Nephron (organoid): ENCODE measurements at regions not wholly inside any gene's neighbourhood (a gene's known extent, or its start where the extent isn't known, plus 50 kb on each side); places are given as distances from the start of the nearest gene placed in this dataset.

Experiments
- H3K27ac Mint-ChIP-seq, 3 experiments: 2 replicates each; pipeline ENCODE4 v1.8.0; 2020; ENCODE audit warnings: mixed read lengths in 3 of 3, mild to moderate bottlenecking in 2 of 3, moderate library complexity in 1 of 3
- H3K27me3 Mint-ChIP-seq: 2 replicates; pipeline ENCODE4 v1.8.0; 2021; ENCODE audit warnings: low read depth, mild to moderate bottlenecking, moderate library complexity, mixed read lengths
- H3K36me3 Mint-ChIP-seq: 2 replicates; pipeline ENCODE4 v1.8.0; 2020; ENCODE audit warnings: low read depth, mixed read lengths
- H3K4me1 Mint-ChIP-seq: 2 replicates; pipeline ENCODE4 v1.8.0; 2020; ENCODE audit warnings: mixed read lengths
- H3K4me3 Mint-ChIP-seq, 3 experiments: 2 replicates each; pipeline ENCODE4 v1.8.0; 2020; ENCODE audit warnings: mild to moderate bottlenecking in 3 of 3, mixed read lengths in 3 of 3, moderate library complexity in 2 of 3
- H3K9me3 Mint-ChIP-seq: 2 replicates; pipeline ENCODE4 v1.8.0; 2020; ENCODE audit warnings: mixed read lengths
- TF ChIP-seq, protein P1 (sequence below), 3 experiments: fragments of 200-600 bp; sonication (generic); IDR thresholded peaks; one replicate each; pipeline ENCODE4 v1.5.0; 2021; ENCODE audit warnings: antibody characterized with exemption in 3 of 3; ENCODE audit not compliant: unreplicated experiment in 3 of 3

DNA sequence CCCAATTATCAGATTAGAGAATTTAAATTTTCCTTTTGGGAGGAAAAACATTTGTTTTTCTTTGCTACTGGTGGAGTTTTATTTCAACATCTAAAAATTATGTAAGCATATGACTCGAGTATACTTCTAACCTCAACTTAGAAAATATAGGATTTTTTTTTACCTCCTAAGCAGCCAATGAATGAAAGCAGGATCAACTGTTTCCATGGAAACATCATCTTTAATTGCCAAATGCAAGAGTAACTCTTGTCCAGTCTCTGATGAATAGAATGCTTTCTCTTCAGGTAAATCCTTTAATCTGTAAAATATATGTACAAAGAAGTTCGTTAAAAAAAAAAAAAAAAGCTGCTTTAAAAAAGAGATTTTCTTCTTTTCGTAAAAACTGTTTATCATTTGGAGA lies 93.6 kb downstream of the CNTN3 start:
- H3K4me3 Mint-ChIP-seq = no peak overlapping the region

DNA sequence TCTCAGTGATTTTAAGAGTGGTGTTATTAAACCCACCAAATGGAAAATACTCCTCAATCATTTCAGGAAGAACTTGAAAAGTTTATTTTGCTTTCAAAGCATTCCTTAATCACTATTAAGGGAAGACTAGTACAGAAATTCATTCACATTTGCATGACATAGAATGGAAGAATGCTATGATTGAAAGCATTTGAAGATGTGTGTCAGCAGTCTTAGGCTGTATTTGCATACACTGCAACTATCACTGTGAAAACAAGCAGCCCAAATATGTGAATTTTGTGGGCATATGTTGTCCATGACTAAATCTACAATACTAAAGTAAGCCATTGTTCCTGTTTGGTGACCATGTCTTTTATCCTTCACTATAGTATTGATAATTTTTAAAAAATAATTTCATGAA lies 95.8 kb downstream of the CNTN3 start:
- Mint-ChIP-seq H3K36me3 (no peaks in the 10 kb centered on the region), H3K27ac (no peak overlapping the region), H3K9me3 (no peaks in the 10 kb centered on the region), H3K4me1 (no peaks in the 10 kb centered on the region), H3K27me3 (no peaks in the 10 kb centered on the region), H3K4me3 (no peak overlapping the region)
- TF ChIP-seq, protein P1, sequence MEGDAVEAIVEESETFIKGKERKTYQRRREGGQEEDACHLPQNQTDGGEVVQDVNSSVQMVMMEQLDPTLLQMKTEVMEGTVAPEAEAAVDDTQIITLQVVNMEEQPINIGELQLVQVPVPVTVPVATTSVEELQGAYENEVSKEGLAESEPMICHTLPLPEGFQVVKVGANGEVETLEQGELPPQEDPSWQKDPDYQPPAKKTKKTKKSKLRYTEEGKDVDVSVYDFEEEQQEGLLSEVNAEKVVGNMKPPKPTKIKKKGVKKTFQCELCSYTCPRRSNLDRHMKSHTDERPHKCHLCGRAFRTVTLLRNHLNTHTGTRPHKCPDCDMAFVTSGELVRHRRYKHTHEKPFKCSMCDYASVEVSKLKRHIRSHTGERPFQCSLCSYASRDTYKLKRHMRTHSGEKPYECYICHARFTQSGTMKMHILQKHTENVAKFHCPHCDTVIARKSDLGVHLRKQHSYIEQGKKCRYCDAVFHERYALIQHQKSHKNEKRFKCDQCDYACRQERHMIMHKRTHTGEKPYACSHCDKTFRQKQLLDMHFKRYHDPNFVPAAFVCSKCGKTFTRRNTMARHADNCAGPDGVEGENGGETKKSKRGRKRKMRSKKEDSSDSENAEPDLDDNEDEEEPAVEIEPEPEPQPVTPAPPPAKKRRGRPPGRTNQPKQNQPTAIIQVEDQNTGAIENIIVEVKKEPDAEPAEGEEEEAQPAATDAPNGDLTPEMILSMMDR (IDR thresholded peaks at IDR 0.05; ENCODE audit: unreplicated experiment in 3 of 3) = no peak

More for the DNA sequence above, 93.6 kb downstream of the CNTN3 start:
- H3K4me1 Mint-ChIP-seq = no peaks in the 10 kb centered on the region
- no peak overlapping the region for H3K27ac Mint-ChIP-seq
- no peaks in the 10 kb centered on the region for H3K9me3 Mint-ChIP-seq
- no peaks in the 10 kb centered on the region for H3K36me3 Mint-ChIP-seq
- H3K27me3 Mint-ChIP-seq = no peaks in the 10 kb centered on the region
- TF ChIP-seq, protein P1 (IDR thresholded peaks at IDR 0.05; ENCODE audit: unreplicated experiment in 3 of 3) = no peak

DNA sequence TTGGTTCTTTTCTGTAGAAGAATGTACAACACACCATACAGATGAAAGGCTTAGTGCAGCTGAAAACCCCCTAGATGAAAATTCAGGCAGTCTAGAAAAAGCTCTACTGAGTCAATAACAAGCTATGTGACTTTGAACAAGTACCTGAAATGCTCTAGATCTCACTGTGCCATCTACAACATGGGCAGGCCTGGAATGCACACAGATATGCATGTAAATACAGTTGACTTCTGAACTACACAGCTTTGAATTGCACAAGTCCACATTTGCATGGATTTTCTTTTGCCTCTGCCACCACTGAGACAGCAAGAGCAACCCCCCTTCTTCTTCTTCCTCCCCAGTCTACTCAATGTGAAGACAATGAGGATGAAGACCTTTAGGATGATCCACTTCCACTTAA lies 98.4 kb downstream of the CNTN3 start:
- TF ChIP-seq, protein P1 (IDR thresholded peaks at IDR 0.05; ENCODE audit: unreplicated experiment in 3 of 3) = no peak
- Mint-ChIP-seq H3K27ac (no peak overlapping the region), H3K27me3 (no peaks in the 10 kb centered on the region), H3K4me3 (no peak overlapping the region), H3K36me3 (no peaks in the 10 kb centered on the region), H3K4me1 (no peaks in the 10 kb centered on the region), H3K9me3 (no peaks in the 10 kb centered on the region)

DNA sequence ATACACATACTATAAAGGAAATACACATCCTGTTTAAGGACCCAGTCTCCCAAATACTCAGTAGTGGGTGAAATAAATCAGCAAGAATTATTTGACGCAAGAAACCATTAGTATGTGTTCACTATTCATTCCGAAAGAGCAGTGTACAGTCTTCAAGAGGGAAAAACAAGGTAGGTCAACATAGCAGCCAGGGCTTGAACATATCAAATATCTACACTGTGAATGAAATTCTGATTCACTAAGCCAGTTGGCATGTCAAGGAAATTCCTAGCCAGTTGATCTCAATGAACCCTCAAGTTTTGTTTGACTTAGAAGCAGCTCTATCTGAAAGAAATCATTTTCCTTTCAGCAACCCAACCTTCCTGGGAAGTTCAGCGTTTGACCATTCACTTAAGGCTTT lies 99.0 kb downstream of the CNTN3 start:
- TF ChIP-seq, protein P1 (IDR thresholded peaks at IDR 0.05; ENCODE audit: unreplicated experiment in 3 of 3) = no peak
- H3K27me3 Mint-ChIP-seq = no peaks in the 10 kb centered on the region
- H3K36me3 Mint-ChIP-seq = no peaks in the 10 kb centered on the region
- no peaks in the 10 kb centered on the region for H3K4me1 Mint-ChIP-seq
- no peaks in the 10 kb centered on the region for H3K9me3 Mint-ChIP-seq
- no peak overlapping the region for H3K27ac Mint-ChIP-seq
- no peak overlapping the region for H3K4me3 Mint-ChIP-seq

DNA sequence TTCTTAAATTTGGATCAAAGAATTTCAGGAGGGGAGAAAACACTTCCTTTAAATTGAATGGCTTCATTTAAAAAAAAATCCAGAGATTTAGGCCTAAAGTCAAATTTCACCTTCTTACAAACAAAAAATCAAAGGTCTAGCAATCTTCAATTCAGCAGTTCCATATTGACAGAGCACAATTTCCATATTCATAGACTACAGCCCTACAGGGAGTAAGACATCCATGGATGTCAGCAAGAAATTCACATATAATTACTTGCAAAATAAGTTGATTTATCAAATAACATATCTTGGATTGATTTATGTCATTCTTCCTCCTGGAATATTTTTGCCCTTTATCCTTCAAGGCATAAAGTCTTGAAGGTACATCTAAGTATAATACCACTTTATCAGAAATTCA lies 103.4 kb downstream of the CNTN3 start:
- peaks cover 8% of the 10 kb centered on the region for H3K4me1 Mint-ChIP-seq
- H3K9me3 Mint-ChIP-seq = no peaks in the 10 kb centered on the region
- H3K27ac Mint-ChIP-seq = no peak overlapping the region
- H3K27me3 Mint-ChIP-seq = peaks cover 3% of the 10 kb centered on the region
- TF ChIP-seq, protein P1 (IDR thresholded peaks at IDR 0.05; ENCODE audit: unreplicated experiment in 3 of 3) = no peak
- no peak overlapping the region for H3K4me3 Mint-ChIP-seq
- no peaks in the 10 kb centered on the region for H3K36me3 Mint-ChIP-seq

DNA sequence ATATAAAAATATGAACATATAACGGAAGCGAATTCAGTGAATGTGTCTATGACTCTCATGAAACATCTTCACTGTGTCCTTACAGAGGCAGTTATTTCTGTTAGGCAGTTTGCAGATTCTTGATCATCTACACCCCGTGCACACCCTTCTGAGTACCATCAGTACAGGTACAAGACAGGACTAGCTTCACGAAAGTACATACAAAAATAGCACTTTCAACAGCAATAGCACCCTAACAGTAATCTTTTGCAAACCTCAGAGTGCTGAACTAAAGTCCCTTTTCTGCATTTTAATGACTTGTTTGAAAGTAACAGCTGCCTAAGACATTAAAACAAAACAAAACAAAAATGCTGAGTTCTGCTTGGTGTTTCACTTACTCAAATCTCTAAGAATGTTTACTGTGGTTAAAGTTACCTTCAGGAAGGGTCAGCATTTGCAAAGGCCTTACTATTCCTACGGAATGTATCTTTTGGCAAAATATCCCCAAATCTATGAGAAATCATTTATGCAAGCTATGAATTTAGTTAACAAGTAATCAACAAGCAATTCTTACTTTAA lies 104.1 kb downstream of the CNTN3 start:
- TF ChIP-seq, protein P1 (IDR thresholded peaks at IDR 0.05; ENCODE audit: unreplicated experiment in 3 of 3) = no peak
- Mint-ChIP-seq H3K4me1 (peaks cover 11% of the 10 kb centered on the region), H3K36me3 (no peaks in the 10 kb centered on the region), H3K27me3 (peaks cover 3% of the 10 kb centered on the region), H3K9me3 (no peaks in the 10 kb centered on the region), H3K4me3 (no peak overlapping the region), H3K27ac (no peak overlapping the region)
